ENCODE measurements at regions not wholly inside any gene's neighbourhood (a gene's known extent, or its start where the extent isn't known, plus 50 kb on each side); places are given as distances from the start of the nearest gene placed in this dataset.

- TF ChIP-seq EZH2 (IDR thresholded peaks at IDR 0.05) = no peak
- no peak for TF ChIP-seq FOXP2 (optimal IDR thresholded peaks at IDR 0.05; ENCODE audit: control extremely low read depth, extremely low read length, insufficient read depth)
- no peak for TF ChIP-seq POLR2AphosphoS5 (IDR thresholded peaks at IDR 0.05; ENCODE audit: borderline replicate concordance, low read depth, low read length)
Measured at GRCh38 chr20:17856837-17857605, 111.6 kb downstream of the SNX5 start.

All from SK-N-MC (cell line).